C4-2B (cell line): ENCODE measurements at regions not wholly inside any gene's neighbourhood (a gene's known extent, or its start where the extent isn't known, plus 50 kb on each side); places are given as distances from the start of the nearest gene placed in this dataset.

ENCODE experiments used
- CTCF ChIP-seq: fragments of 450-650 bp; conservative IDR thresholded peaks from 2 replicates; pipeline ENCODE4 v1.5.1; 2017; ENCODE audit warnings: mild to moderate bottlenecking
- ZFX ChIP-seq: fragments of 450-650 bp; IDR thresholded peaks from 2 replicates; pipeline ENCODE4 v1.6.1; 2017

GRCh38 chr11:28657378-28658030 is 549.3 kb downstream of the METTL15 start:
- no peak for TF ChIP-seq CTCF
- TF ChIP-seq ZFX = no peak
